ENCODE measurements at regions not wholly inside any gene's neighbourhood (a gene's known extent, or its start where the extent isn't known, plus 50 kb on each side); places are given as distances from the start of the nearest gene placed in this dataset.

GRCh38 chr3:54056521-54056920 is 65.8 kb upstream of the CACNA2D3 start:
- H4K20me1 ChIP-seq (ENCODE audit: insufficient read depth, low read depth, low read length): no peaks in the 10 kb centered on the region
- no peaks in the 10 kb centered on the region for H3K27me3 ChIP-seq (ENCODE audit: low read length)
- no peaks in the 10 kb centered on the region for H3K9me3 ChIP-seq (ENCODE audit: low read length)
- H3K4me2 ChIP-seq (ENCODE audit: low read depth, low read length, poor library complexity, severe bottlenecking): no peak overlapping the region
- H3K9me2 ChIP-seq (replicated peaks; ENCODE audit: insufficient read depth, low read length): no peaks in the 10 kb centered on the region
- no peak overlapping the region for H2AFZ ChIP-seq (ENCODE audit: low read length)
- H3K27ac ChIP-seq (ENCODE audit: low read length): no peak overlapping the region
- H3K4me1 ChIP-seq (ENCODE audit: low read length): no peaks in the 10 kb centered on the region
- no peaks in the 10 kb centered on the region for H3K36me3 ChIP-seq (ENCODE audit: insufficient read depth, low read length)
- H3K9ac ChIP-seq (ENCODE audit: low read length): no peak overlapping the region
- no peak overlapping the region for H3K4me3 ChIP-seq (ENCODE audit: low read length)
- no peaks in the 10 kb centered on the region for H3K79me2 ChIP-seq (ENCODE audit: low read length)
- DNase-seq: no peak

DNA sequence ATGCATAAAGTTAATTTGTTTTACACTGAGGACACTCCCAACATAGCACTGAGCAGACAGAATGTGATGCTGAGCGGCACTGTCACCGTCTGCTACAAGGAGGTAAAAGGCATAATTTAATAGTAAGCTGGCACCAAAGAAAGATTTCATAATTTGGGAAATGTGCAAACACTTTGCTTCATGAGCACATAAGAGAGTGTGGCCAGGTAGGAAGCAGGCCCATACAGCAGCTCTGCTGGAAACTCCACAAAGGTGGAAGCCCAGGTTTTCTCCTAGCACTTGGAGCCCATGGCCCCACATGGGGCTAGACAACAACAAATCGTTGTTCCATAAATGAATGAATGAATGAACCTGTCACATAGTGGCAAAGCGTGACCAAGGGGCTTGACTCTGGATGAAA is 68.5 kb upstream of the CACNA2D3 start:
- Histone ChIP-seq H4K20me1 (ENCODE audit: insufficient read depth, low read depth, low read length) (no peaks in the 10 kb centered on the region), H3K4me1 (ENCODE audit: low read length) (no peaks in the 10 kb centered on the region), H3K79me2 (ENCODE audit: low read length) (no peaks in the 10 kb centered on the region), H3K27me3 (ENCODE audit: low read length) (no peaks in the 10 kb centered on the region), H3K9ac (ENCODE audit: low read length) (no peak overlapping the region), H2AFZ (ENCODE audit: low read length) (no peak overlapping the region), H3K9me2 (replicated peaks; ENCODE audit: insufficient read depth, low read length) (no peaks in the 10 kb centered on the region), H3K4me3 (ENCODE audit: low read length) (no peak overlapping the region), H3K9me3 (ENCODE audit: low read length) (no peaks in the 10 kb centered on the region), H3K27ac (ENCODE audit: low read length) (no peak overlapping the region), H3K4me2 (ENCODE audit: low read depth, low read length, poor library complexity, severe bottlenecking) (no peak overlapping the region), H3K36me3 (ENCODE audit: insufficient read depth, low read length) (no peaks in the 10 kb centered on the region)
- DNase-seq: no peak

- no peak overlapping the region for H3K27ac ChIP-seq (ENCODE audit: low read length)
- no peaks in the 10 kb centered on the region for H3K36me3 ChIP-seq (ENCODE audit: insufficient read depth, low read length)
- H3K4me1 ChIP-seq (ENCODE audit: low read length): no peaks in the 10 kb centered on the region
- no peak overlapping the region for H3K9ac ChIP-seq (ENCODE audit: low read length)
- H3K4me2 ChIP-seq (ENCODE audit: low read depth, low read length, poor library complexity, severe bottlenecking): no peak overlapping the region
- DNase-seq: no peak
- H3K79me2 ChIP-seq (ENCODE audit: low read length): no peaks in the 10 kb centered on the region
- no peak overlapping the region for H3K4me3 ChIP-seq (ENCODE audit: low read length)
- no peaks in the 10 kb centered on the region for H3K9me3 ChIP-seq (ENCODE audit: low read length)
- no peaks in the 10 kb centered on the region for H3K27me3 ChIP-seq (ENCODE audit: low read length)
- no peak overlapping the region for H2AFZ ChIP-seq (ENCODE audit: low read length)
- no peaks in the 10 kb centered on the region for H4K20me1 ChIP-seq (ENCODE audit: insufficient read depth, low read depth, low read length)
- H3K9me2 ChIP-seq (replicated peaks; ENCODE audit: insufficient read depth, low read length): no peaks in the 10 kb centered on the region
These were observed 69.1 kb upstream of the CACNA2D3 start for GRCh38 chr3:54053211-54053610.

- Histone ChIP-seq H3K36me3 (ENCODE audit: insufficient read depth, low read length) (no peaks in the 10 kb centered on the region), H3K4me3 (ENCODE audit: low read length) (no peak overlapping the region), H3K4me1 (ENCODE audit: low read length) (no peaks in the 10 kb centered on the region), H3K9me2 (replicated peaks; ENCODE audit: insufficient read depth, low read length) (no peaks in the 10 kb centered on the region), H3K4me2 (ENCODE audit: low read depth, low read length, poor library complexity, severe bottlenecking) (no peak overlapping the region), H4K20me1 (ENCODE audit: insufficient read depth, low read depth, low read length) (no peaks in the 10 kb centered on the region), H3K79me2 (ENCODE audit: low read length) (no peaks in the 10 kb centered on the region), H3K27ac (ENCODE audit: low read length) (no peak overlapping the region), H3K9ac (ENCODE audit: low read length) (no peak overlapping the region), H3K27me3 (ENCODE audit: low read length) (no peaks in the 10 kb centered on the region), H3K9me3 (ENCODE audit: low read length) (no peaks in the 10 kb centered on the region), H2AFZ (ENCODE audit: low read length) (no peak overlapping the region)
- DNase-seq: no peak
These were observed 74.8 kb upstream of the CACNA2D3 start for GRCh38 chr3:54047568-54047967.

- Histone ChIP-seq H3K9ac (ENCODE audit: low read length) (no peak overlapping the region), H3K4me3 (ENCODE audit: low read length) (no peak overlapping the region), H3K36me3 (ENCODE audit: insufficient read depth, low read length) (no peaks in the 10 kb centered on the region), H3K9me2 (replicated peaks; ENCODE audit: insufficient read depth, low read length) (no peaks in the 10 kb centered on the region), H3K9me3 (ENCODE audit: low read length) (no peaks in the 10 kb centered on the region), H3K27me3 (ENCODE audit: low read length) (no peaks in the 10 kb centered on the region), H3K27ac (ENCODE audit: low read length) (no peak overlapping the region), H3K4me2 (ENCODE audit: low read depth, low read length, poor library complexity, severe bottlenecking) (no peak overlapping the region), H3K4me1 (ENCODE audit: low read length) (no peaks in the 10 kb centered on the region), H2AFZ (ENCODE audit: low read length) (no peak overlapping the region), H3K79me2 (ENCODE audit: low read length) (no peaks in the 10 kb centered on the region), H4K20me1 (ENCODE audit: insufficient read depth, low read depth, low read length) (no peaks in the 10 kb centered on the region)
- DNase-seq: no peak
These were observed 75.6 kb upstream of the CACNA2D3 start for GRCh38 chr3:54046641-54047214.

DNA sequence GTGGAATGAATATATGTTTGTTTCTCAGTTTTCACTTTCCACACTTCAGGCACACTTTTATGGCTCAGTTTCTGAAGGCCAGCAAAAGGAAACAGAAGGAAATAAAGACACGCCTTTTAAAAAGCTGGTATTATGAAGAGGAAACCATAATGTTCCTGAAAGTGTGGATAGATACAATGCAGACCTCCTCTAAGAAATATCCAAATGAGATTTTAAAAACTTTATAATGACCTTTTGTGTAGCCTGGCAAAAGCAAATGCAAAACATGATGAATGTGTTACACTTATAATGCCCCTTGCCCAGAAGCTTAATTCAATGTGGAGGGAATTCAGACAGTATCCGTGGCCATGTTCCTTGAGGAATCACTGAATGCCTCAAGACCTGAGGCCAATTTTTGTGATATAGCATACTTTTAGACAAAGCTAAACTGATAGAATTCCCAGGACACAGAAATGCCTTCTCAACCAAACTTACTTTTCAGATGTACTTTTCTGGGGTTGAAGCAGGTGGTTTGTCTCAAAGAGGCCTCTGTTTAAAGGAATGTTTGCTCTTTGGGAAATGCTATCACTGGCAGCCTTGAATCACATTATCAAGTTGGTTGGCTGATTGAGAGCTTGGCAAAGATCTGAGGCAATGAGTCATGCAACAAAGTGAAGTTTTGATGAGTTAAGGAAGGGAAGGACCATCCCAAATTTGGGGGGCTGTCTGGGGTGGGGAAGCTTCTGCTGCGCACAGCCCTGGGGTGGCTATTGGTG is 77.1 kb upstream of the CACNA2D3 start:
- H3K4me2 ChIP-seq (ENCODE audit: low read depth, low read length, poor library complexity, severe bottlenecking): no peak overlapping the region
- no peak for DNase-seq
- no peak overlapping the region for H3K4me3 ChIP-seq (ENCODE audit: low read length)
- no peaks in the 10 kb centered on the region for H3K27me3 ChIP-seq (ENCODE audit: low read length)
- H4K20me1 ChIP-seq (ENCODE audit: insufficient read depth, low read depth, low read length): no peaks in the 10 kb centered on the region
- H3K36me3 ChIP-seq (ENCODE audit: insufficient read depth, low read length): no peaks in the 10 kb centered on the region
- no peak overlapping the region for H3K9ac ChIP-seq (ENCODE audit: low read length)
- H3K9me2 ChIP-seq (replicated peaks; ENCODE audit: insufficient read depth, low read length): no peaks in the 10 kb centered on the region
- no peak overlapping the region for H2AFZ ChIP-seq (ENCODE audit: low read length)
- no peaks in the 10 kb centered on the region for H3K4me1 ChIP-seq (ENCODE audit: low read length)
- H3K79me2 ChIP-seq (ENCODE audit: low read length): no peaks in the 10 kb centered on the region
- no peak overlapping the region for H3K27ac ChIP-seq (ENCODE audit: low read length)
- no peaks in the 10 kb centered on the region for H3K9me3 ChIP-seq (ENCODE audit: low read length)

- Histone ChIP-seq H3K9ac (ENCODE audit: low read length) (no peak overlapping the region), H3K9me2 (replicated peaks; ENCODE audit: insufficient read depth, low read length) (no peaks in the 10 kb centered on the region), H3K79me2 (ENCODE audit: low read length) (no peaks in the 10 kb centered on the region), H3K36me3 (ENCODE audit: insufficient read depth, low read length) (no peaks in the 10 kb centered on the region), H3K4me3 (ENCODE audit: low read length) (no peak overlapping the region), H3K4me2 (ENCODE audit: low read depth, low read length, poor library complexity, severe bottlenecking) (no peak overlapping the region), H3K27ac (ENCODE audit: low read length) (no peak overlapping the region), H2AFZ (ENCODE audit: low read length) (no peak overlapping the region), H3K9me3 (ENCODE audit: low read length) (no peaks in the 10 kb centered on the region), H3K4me1 (ENCODE audit: low read length) (no peaks in the 10 kb centered on the region), H3K27me3 (ENCODE audit: low read length) (no peaks in the 10 kb centered on the region), H4K20me1 (ENCODE audit: insufficient read depth, low read depth, low read length) (no peaks in the 10 kb centered on the region)
- no peak for DNase-seq
These were observed 80.0 kb upstream of the CACNA2D3 start for GRCh38 chr3:54042259-54042823.

DNA sequence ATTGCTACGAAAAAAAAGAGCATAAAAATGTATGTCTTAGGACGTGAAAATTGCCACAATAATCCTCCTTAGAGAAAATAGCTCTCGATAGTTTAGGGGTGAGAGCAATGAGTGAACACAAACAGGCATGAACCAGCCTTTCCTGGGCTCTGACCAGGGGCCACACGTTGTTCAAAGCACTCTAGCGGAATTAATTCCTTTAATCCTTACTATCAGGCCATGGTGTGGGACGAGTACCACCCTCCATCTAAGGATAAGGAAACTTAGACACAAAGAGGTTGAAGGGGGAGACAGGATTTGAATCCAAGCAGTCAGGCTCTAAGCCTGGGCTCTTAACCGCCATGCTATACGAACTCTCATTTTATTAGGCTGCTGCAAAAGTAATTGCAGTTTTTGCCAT is 81.9 kb upstream of the CACNA2D3 start:
- H3K9ac ChIP-seq (ENCODE audit: low read length): no peak overlapping the region
- H3K9me3 ChIP-seq (ENCODE audit: low read length): no peaks in the 10 kb centered on the region
- H3K27me3 ChIP-seq (ENCODE audit: low read length): no peaks in the 10 kb centered on the region
- H3K4me2 ChIP-seq (ENCODE audit: low read depth, low read length, poor library complexity, severe bottlenecking): no peak overlapping the region
- no peaks in the 10 kb centered on the region for H3K9me2 ChIP-seq (replicated peaks; ENCODE audit: insufficient read depth, low read length)
- no peak overlapping the region for H3K4me3 ChIP-seq (ENCODE audit: low read length)
- H3K79me2 ChIP-seq (ENCODE audit: low read length): no peaks in the 10 kb centered on the region
- no peaks in the 10 kb centered on the region for H4K20me1 ChIP-seq (ENCODE audit: insufficient read depth, low read depth, low read length)
- no peaks in the 10 kb centered on the region for H3K36me3 ChIP-seq (ENCODE audit: insufficient read depth, low read length)
- no peak overlapping the region for H2AFZ ChIP-seq (ENCODE audit: low read length)
- no peaks in the 10 kb centered on the region for H3K4me1 ChIP-seq (ENCODE audit: low read length)
- no peak overlapping the region for H3K27ac ChIP-seq (ENCODE audit: low read length)
- no peak for DNase-seq
